GM18867 (cell line): ENCODE measurements at regions not wholly inside any gene's neighbourhood (a gene's known extent, or its start where the extent isn't known, plus 50 kb on each side); places are given as distances from the start of the nearest gene placed in this dataset.
A peak's percentile ranks its signal among the peaks of the same experiment; 100 is the strongest.

ENCODE experiments used
- ATAC-seq: cut with Tn5 transposase; IDR thresholded peaks from one replicate; pipeline ENCODE4 v1.9.1; 2021; ENCODE audit warnings: mild to moderate bottlenecking, moderate library complexity; ENCODE audit not compliant: unreplicated experiment

DNA sequence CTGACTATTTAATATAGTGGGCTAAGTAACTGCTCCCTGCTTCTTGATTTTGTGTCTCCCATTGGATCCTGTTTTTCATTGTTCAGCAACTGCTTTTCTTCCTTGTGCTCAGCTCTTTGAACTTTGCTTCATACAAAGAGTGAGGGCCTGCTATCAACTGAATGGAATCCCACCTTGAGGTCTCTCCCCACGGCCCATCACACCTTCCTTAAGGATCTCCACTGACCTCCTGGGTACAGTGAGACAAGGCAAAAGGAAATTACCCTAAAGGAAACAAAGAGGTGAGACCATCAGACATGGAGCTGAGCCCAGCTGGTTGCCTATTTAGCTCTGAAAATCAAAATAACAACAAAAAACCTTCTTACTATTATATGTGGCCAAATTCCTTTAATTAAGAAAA, 91.3 kb upstream of the RPL34 start:
- no peak for ATAC-seq

DNA sequence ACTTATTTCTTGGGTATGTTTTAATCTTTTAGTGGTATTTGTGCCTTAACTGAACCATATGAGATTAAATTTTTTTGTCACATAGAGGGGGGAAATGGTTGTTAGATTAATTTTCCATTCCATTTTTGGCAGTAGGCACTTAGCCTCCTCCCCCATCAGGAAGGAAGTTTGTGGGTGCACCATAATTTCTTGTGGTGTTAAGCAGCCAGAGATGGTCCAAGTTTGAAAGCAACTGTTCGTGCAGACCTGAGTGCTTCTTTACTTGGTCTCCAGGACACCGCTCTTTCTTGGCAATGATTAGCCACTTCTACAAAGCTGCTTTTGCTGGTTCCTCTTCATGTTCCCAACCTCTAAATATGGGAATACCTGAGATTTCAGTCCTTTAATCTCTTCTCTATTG, 92.7 kb upstream of the RPL34 start:
- ATAC-seq: no peak

DNA sequence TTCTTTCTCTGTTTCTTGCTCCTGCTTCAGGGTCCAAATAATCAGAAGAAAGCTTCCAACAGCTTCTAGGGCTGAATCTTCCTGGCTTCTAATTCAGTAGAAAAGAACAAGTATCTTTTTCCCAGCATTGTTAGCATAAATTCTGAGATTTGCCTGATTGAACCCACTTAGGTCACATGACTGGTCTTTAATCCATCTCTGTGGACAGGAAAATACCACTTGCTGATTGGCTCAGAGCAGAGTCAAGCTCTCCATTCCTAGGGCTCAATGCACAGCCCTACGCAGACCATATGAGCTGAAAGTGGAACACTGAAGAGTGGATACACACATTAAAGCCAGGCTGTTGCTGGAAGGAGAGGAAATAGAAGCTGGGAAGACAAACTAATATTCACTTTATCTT, 99.6 kb upstream of the RPL34 start:
- no peak for ATAC-seq

DNA sequence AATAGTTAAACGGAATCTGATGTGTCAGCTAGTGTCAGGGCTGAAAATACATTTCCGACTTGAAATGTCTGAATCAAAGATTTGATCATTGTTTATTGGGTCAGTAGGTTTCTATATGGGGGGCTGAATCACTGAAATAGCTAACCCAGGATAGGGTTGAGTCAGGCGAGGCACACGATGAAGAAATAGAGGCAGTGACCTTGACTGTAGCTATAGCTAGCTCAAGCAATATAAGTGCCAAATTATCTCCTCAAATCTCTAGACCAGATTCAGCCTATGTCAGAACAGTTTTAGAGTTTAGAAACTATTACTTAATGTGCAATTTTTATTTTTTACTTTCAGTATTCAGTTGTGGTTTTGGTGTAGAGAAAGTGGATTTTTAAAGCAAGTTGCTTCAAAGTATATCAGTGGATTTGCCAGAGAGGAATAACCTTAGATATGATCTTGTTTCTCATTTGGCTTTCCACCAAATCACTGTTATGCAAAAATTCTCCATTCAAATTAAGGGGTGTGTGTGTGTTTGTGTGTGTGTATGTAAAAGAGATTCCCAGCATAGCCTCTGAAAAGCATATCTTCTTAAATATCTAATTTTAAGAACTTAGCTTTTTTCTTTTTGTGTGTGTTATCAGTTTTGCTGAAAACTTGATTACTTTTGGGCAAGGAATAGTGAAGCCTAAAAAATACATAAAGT, 100.3 kb upstream of the RPL34 start:
- ATAC-seq: no peak

DNA sequence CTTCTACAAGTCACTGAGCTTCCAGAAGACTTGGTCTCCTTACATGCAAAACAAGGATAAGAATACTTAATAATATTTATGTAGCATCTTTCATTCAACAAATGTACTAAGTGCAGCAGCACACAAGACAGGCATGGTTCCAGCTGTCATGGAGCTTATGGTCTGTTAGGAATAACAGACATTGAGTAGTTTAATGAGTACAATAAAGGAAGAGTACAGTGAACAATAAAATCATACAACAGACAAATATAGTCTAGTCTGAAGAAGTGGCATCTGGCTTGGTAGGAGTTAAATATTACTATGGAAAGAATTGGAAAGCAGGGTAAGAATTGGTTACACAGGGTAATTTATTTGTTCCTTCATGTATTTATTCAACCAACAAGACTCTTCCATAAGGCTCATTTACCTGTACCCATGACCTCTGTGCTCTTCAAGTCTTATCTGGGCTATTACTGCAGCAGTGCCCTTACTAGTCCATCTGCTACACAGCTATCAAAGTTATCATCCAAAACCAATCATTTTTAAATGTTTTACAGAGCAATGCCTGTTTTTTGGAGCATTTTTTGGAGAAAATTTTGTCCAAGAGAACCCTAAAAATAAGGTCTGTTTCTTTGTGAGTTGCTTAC, 101.1 kb upstream of the RPL34 start:
- no peak for ATAC-seq

DNA sequence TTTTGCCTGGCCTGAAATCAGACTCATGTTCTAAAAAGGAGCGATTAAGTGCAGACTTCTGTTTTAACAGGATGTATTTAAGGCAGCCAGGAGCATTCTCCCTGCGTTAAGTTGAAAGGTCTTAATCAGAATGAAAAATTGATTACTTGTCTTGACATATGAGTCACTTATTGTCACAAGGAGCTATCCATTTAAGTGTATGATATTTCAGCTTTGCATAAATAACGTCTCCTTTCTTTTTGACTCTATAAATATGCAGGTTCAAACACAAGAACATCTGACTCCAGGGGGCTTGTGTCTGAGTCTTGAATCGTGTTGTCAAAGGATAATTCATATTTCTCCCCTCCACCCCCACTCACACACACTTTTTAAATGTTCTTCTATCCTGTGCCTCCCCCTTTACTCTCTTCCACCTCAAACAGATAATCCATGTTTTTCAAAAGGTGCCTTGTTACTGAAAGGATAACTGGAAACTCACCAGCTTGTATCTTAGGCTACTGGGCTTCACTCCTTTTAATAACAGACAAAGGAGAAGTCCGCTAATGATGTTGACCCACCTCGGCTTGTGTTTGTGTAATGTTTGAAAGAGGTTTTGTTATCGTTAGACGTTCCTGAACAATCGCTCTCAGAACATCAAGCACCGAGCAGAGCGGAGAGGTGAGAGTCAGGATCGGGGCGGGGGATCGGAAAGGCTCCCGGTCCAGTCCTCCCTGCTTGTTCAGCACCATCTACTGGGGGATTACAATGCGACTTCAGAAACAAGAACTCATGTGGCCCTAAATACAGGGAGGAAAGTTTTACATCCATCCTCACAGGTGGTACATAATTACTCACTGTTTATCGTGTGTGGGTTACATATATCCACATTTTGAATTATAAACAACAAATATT, 107.5 kb upstream of the RPL34 start:
- no peak for ATAC-seq

DNA sequence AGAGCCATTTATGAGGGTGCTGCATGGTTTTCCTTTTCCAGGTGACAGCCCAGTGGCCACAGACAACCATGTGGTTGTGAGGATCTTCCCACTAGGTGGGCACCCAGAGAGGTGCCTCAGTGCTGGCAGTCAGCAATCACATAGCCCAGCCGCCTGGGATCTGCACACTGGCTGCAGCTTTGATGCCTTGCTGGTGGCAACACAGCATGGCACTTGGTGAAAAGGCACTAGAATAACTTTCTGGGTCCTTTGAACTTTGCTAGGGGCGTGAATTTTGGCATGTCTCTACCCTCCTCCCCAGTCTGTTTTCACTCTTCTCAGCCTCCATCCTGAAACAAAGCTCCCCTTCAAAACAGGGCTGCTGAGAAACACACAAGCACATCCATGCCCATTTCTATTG, 108.8 kb upstream of the RPL34 start:
- ATAC-seq: no peak

DNA sequence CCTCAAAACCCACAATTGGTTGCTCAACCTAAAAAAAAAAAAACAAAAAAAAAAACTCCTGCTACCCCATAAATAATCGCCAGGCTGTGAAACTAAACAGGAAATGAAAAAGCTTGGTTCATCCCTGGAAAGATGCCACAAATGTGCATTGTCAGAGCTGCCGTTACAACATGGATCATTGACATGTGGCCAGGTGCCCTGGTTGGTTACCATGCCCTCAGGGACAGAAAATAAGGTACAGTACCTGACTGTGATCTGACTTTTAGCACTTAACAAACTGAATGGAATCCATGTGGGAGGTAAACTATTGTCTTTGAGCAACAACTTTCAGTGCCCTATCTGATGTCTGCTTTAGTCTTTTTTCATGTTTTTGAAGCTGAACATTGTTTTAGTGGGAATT, 118.0 kb upstream of the RPL34 start:
- no peak for ATAC-seq

DNA sequence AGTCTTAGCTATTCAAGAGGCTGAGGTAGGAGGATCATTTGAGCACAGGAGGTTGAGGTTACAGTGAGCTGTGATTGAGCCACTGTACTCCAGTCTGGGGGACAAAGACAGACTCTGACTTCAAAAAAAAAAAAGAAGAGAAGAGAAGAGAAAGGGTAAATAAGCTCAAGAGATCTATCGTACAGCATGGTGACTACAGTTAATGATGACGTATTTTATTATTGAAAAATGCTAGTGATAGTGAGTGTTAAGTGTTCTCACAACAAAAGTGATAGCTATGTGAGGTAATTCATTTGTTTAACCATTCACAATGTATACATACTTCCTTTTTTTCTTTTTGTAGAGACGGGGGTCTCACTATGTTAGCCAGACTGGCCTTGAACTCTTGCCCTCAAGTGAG, 121.5 kb upstream of the RPL34 start:
- ATAC-seq: no peak

DNA sequence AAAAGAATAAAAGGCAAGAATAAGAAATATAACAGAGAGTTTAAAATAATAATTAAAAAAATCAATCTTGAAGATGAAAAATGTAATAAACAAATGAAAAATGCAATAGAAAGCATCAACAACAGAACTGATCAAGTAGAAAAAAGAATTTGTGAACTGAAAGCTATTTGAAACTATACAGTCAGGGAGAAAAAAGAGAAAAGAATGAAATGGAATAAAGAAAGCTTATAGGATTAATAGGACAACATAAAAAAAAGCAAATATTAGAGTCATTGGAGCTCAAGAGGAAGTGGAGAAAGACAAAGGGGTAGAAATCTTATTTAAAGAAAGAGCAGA, 126.8 kb upstream of the RPL34 start:
- no peak for ATAC-seq

DNA sequence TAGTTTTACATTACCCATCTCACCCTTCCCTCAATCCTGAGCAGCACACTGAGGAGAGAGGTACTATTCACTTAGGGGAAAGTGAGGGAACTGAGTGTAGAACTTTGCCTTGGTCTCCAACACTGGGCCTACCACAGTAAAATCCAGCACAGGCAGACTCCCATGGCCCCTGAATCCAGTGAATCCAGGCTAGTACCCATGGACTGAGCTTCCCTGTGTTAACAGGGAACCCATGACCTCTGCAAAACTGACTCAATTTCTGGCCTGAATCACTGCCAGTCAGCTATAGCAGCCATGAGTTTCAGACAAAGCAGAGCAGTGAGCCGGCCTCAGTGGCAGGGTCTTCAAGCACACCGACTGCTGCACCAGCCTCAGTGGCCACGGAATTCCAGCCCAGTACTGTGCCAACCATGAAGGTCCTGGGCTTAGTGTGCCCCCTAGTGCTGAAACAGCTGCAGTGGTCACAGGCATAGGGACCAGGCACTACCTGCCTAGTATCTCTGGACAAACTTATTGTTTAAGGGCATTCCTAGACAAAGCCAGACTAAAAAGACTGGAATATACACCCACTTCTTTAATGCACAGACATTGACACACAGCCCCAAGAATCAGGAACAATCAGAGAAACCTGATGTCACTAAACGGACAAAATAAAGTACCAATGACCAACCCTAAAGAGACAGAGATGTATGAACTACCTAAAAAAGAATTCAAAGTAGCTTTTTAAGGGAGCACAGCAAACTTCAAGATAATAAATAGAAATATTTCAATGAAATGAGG, 127.4 kb upstream of the RPL34 start:
- peak; percentile 86 for ATAC-seq

DNA sequence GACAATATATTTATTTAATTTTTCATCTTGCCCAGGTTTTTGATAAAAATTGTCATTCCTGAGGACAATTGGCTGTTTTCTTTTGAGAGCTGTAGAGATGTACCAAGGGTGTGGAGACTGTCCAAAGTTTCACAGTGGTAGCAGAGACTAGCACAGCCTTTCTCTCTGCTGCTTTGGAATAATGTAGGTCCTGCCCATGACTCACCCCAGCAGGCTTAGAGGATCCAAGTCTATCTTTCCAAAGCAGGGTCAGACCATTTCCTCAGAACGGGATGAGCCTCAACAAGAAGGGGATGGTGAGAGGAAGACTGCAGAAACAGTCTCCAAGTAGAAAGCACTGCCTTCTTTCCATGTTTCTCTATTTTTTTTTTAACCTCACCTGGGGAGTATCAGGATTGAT, 131.5 kb upstream of the RPL34 start:
- no peak for ATAC-seq

DNA sequence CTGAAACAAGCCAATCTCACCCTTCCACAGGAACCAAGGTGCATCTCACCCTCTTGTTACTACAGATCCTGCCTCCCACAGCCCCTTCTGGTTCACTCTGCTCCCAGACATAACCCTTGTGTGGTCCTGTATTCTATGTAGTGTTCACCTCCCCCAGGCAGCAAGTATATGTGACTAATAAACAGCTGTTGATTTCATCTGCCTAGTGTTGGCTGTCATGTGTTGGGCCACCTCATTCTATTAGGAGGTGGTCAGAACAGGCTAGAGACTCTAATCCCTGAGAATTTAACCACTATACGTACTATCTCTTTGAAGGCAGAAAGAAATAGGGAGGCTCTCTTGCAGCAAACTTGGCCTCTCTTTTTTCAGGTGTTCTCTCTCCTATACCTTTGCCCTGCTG, 134.3 kb upstream of the RPL34 start:
- no peak for ATAC-seq

DNA sequence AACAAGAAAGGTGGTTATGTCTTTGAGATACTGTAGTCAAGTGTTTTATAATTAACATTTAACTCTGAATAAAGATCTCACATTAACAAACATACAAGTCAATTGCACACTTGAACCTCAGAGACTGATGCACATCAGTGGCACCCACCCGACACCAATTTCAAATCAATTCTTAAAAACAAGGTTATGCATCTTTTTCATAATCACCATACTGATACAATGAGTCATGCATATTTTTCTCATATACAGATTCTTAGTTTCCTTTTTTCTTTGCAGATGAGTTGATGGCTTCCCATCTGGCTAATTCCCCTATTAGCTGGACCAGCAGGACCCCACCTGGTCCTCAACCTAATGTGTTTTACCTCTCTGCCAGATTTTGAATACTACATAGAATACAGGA, 136.2 kb upstream of the RPL34 start:
- ATAC-seq: no peak

DNA sequence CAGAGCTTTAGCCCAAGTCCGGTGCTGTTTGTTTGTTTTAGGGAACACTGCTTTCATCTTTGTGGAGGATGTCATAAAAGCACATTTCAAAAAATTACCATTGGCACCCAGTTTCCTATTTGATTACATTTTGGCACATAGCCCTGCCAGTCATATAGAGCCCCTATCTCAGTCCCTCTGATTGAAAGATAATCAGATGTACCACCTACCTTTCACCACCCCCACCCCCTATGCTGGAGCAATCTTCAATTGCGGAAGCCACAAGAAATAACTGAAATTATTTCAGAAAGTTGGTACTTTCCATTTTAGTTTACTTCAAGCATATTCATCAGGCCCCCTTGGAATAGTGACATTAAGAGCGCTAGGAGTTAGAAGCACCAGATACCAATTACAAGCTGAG, 136.7 kb upstream of the RPL34 start:
- no peak for ATAC-seq

DNA sequence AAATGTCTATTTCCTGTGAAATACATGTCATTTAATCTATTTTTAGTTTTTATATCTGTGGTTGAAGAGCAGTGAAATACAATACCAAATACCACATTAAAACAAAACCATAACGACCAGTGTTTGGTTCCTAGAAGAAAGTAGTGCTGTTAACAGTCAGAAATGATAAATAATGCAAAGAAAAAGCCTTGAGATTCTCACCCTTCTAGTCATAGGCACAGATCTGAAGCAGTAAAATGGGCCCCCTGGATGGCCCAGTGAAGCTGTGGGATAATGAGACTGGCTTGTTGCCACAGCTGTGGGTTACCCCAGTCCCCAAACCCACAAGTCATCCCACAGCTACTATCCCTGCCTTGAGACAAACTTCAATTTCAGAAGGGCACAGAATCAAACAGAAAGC, 137.3 kb upstream of the RPL34 start:
- peak; percentile 31 for ATAC-seq

DNA sequence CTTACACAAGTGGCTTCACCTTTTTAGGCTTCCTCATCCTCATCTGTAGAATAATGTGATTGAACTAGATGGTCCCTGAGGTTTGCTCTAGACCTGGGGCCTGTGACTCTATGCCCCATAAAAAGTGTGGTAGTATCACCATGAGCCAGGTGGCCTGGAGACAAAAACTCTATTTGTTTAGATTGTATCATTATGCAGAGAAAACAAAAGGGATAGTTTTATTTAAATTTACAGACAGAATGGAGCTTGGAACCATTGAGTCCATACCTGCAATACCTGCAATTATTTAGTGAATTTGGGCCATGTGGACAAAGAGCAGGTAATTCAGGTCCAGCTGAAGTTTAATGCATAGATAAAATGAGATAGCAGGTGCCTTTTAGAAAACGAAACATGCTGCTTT, 139.5 kb upstream of the RPL34 start:
- ATAC-seq: no peak

DNA sequence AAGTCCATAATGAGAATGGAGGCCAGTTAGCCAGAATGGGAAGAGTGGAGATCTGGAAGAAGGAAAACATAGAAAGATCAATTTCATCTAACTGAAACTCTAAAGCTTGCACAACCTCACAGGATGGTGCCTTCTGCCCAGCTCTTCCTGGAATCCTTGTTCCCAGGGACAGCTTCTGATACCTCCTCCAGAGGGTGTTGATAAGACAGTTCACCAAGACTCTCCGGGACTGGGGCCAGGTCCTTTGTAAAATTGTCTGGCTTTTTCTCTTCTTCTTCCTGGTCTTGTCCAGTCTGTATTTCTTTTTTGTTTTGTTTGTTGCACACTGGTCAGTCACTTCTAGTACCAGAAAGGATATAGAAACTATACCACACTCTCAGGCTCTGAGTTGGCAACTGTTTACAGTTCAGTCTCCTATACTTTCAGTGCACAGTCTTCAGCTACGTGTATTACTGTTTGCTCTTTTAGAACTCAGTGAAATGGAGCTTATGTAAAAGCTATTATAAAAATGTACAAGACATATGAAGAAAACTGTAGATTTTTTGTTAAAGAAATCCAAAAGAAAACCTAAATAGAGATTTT, 142.8 kb upstream of the RPL34 start:
- peak; percentile 72 for ATAC-seq

DNA sequence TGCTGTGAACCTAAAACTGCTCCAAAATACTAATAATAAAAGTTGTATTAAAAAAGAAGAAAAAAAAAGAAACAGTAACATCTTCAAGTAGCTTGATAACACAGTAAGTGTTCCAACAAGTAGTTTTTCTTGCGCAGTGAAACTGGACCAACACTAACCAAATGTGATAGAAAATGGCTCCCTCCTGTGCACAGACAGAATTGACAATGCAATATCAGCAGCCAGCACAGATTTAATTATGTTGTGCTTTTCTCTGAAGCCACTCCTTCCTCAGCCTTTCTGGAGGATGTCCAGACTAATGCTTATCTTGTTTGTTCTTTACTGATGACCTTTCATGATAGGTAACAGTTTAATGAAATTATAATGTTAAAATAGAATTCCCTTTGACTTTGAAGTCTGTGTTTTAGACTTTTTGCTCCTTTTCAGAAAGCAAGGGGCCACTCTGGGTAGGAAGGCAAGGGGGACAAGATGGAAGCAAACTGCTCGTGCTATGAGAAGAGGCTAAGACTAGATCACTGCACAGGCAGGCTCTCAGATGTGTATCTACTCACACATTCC, 147.1 kb upstream of the RPL34 start:
- no peak for ATAC-seq
